ENCODE measurements at regions not wholly inside any gene's neighbourhood (a gene's known extent, or its start where the extent isn't known, plus 50 kb on each side); places are given as distances from the start of the nearest gene placed in this dataset.

DNA sequence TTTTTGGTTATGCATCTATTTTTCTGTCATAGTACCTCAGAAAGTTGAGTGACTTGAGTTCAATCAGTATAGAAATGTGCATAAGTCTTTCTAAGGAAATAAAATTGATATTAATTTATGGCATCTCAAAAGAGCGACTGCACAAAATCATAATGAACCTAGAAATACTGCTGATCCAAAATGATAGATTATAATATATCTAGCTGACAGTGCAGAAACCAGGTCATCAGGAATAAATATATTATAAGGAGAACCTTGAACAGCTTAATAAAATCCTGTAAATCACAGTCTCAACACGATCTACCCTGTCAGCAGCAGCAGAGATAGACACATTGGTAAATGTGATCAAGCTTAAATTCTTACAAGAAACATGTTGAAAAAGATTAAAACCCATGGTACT is 1106.6 kb upstream of the CDH18 start:
- TF ChIP-seq POLR2A (IDR thresholded peaks at IDR 0.05), result no peak
- TF ChIP-seq, protein P1, sequence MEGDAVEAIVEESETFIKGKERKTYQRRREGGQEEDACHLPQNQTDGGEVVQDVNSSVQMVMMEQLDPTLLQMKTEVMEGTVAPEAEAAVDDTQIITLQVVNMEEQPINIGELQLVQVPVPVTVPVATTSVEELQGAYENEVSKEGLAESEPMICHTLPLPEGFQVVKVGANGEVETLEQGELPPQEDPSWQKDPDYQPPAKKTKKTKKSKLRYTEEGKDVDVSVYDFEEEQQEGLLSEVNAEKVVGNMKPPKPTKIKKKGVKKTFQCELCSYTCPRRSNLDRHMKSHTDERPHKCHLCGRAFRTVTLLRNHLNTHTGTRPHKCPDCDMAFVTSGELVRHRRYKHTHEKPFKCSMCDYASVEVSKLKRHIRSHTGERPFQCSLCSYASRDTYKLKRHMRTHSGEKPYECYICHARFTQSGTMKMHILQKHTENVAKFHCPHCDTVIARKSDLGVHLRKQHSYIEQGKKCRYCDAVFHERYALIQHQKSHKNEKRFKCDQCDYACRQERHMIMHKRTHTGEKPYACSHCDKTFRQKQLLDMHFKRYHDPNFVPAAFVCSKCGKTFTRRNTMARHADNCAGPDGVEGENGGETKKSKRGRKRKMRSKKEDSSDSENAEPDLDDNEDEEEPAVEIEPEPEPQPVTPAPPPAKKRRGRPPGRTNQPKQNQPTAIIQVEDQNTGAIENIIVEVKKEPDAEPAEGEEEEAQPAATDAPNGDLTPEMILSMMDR (IDR thresholded peaks at IDR 0.05), result no peak

All from testis (tissue), 2 donors.